Stomach (tissue), 8 donors: ENCODE measurements at regions not wholly inside any gene's neighbourhood (a gene's known extent, or its start where the extent isn't known, plus 50 kb on each side); places are given as distances from the start of the nearest gene placed in this dataset.

Source experiments
- DNase-seq, 2 donors: peaks; one replicate each; pipeline versions ENCODE4 v3.0.0 to v3.0.0-alpha.2; 2013 to 2019
- H3K27ac ChIP-seq, 5 donors: fragments of 200-600 bp in 4 of 5; sonication (generic) in 4 of 5; one replicate each; pipeline ENCODE4 v1.5.1; 2013 to 2019; ENCODE audit warnings: mild to moderate bottlenecking in 1 of 5, moderate library complexity in 1 of 5
- H3K27me3 ChIP-seq, 3 donors: fragments of 200-600 bp; sonication (generic); one replicate each; pipeline ENCODE4 v1.5.1; 2017 to 2019; ENCODE audit warnings: mixed run types in 1 of 3
- H3K36me3 ChIP-seq, 4 donors: fragments of 200-600 bp; sonication (generic); 1 replicate in 3 of 4; 2 replicates in 1 of 4; pipeline ENCODE4 v1.5.1; 2016 to 2019
- H3K4me1 ChIP-seq, 4 donors: fragments of 200-600 bp; sonication (generic); one replicate each; pipeline ENCODE4 v1.5.1; 2016 to 2019
- H3K4me3 ChIP-seq, 4 donors: fragments of 200-600 bp; sonication (generic) in 3 of 4; one replicate each; pipeline ENCODE4 v1.5.1; 2016 to 2019; ENCODE audit warnings: mild to moderate bottlenecking in 1 of 4
- H3K9me3 ChIP-seq, 4 donors: fragments of 200-600 bp; sonication (generic); one replicate each; pipeline ENCODE4 v1.5.1; 2016 to 2019
- CTCF ChIP-seq, 7 experiments: fragments of 450-650 bp in 4 of 7; fragments of 200-600 bp in 3 of 7; sonication (generic) in 3 of 7; IDR thresholded peaks; one replicate each; pipeline ENCODE4 v1.5.1; 2016 to 2019; ENCODE audit warnings: antibody characterized with exemption in 7 of 7, control low read depth in 2 of 7, mild to moderate bottlenecking in 1 of 7
- EP300 ChIP-seq: sonication (generic); formaldehyde crosslinking; IDR thresholded peaks from one replicate; pipeline ENCODE4 v1.6.1; 2017; ENCODE audit warnings: antibody characterized with exemption
- POLR2A ChIP-seq, 4 donors: fragments of 450-650 bp; IDR thresholded peaks; one replicate each; pipeline ENCODE4 v1.6.1; 2016; ENCODE audit warnings: antibody characterized with exemption in 4 of 4, control low read depth in 2 of 4, mild to moderate bottlenecking in 1 of 4, moderate library complexity in 1 of 4
- POLR2AphosphoS5 ChIP-seq, 3 donors: sonication (generic); formaldehyde crosslinking; IDR thresholded peaks; one replicate each; pipeline ENCODE4 v1.6.1; 2016; ENCODE audit warnings: antibody characterized with exemption in 3 of 3
- WGBS, 5 donors: extraction: QIAGEN DNeasy Blood & Tissue Kit in 3 of 5; methylation state at CpG; one replicate each; pipeline versions ENCODE4 v1.1.5 to v1.1.7; 2013 to 2018; 5-methylcytosine and 5-hydroxymethylcytosine counted together
- intact Hi-C: fragments of 100-400 bp; cut with DNase I; formaldehyde crosslinking; loops from one replicate; pipeline ENCODE4 v1.15.1; 2023; ENCODE audit warnings: low total_unique reads
- donor health status: healthy with polysubstance abuse.
- donor health status: Bipolar disorder and iron deficiency.
- donor health status: healthy.

- intact Hi-C loops: no loop called here
- H3K27me3 ChIP-seq: no peaks in the 10 kb centered on the region
- H3K4me1 ChIP-seq: no peaks in the 10 kb centered on the region
- TF ChIP-seq POLR2A (IDR thresholded peaks at IDR 0.05) (no peak), CTCF (IDR thresholded peaks at IDR 0.05) (no peak), EP300 (no peak), POLR2AphosphoS5 (IDR thresholded peaks at IDR 0.05) (no peak)
- no peak for DNase-seq
- H3K4me3 ChIP-seq: no peak overlapping the region
- H3K27ac ChIP-seq: no peak overlapping the region
- H3K9me3 ChIP-seq: no peaks in the 10 kb centered on the region
- no peaks in the 10 kb centered on the region for H3K36me3 ChIP-seq
These were observed 1643.4 kb upstream of the MIR17HG start for GRCh38 chr13:89704040-89704439.

- DNase-seq: no peak
- Histone ChIP-seq H3K9me3 (no peaks in the 10 kb centered on the region), H3K27ac (no peak overlapping the region), H3K36me3 (no peaks in the 10 kb centered on the region), H3K4me3 (no peak overlapping the region), H3K4me1 (no peaks in the 10 kb centered on the region), H3K27me3 (no peaks in the 10 kb centered on the region)
- no peak for TF ChIP-seq EP300
- no peak for TF ChIP-seq CTCF (IDR thresholded peaks at IDR 0.05)
- no peak for TF ChIP-seq POLR2A (IDR thresholded peaks at IDR 0.05)
- no peak for TF ChIP-seq POLR2AphosphoS5 (IDR thresholded peaks at IDR 0.05)
- WGBS, 5 donors: 87 to 91% (median 91%) methylated on average over 6 of the region's 6 CpGs
- intact Hi-C loops: no loop called here
These were observed 1639.5 kb upstream of the MIR17HG start for GRCh38 chr13:89708013-89708412.

- TF ChIP-seq POLR2AphosphoS5 (IDR thresholded peaks at IDR 0.05): no peak
- no peak for TF ChIP-seq POLR2A (IDR thresholded peaks at IDR 0.05)
- Histone ChIP-seq H3K36me3 (no peaks in the 10 kb centered on the region), H3K27me3 (no peaks in the 10 kb centered on the region), H3K9me3 (peaks cover 0 to 5% (median 0%) of the 10 kb centered on the region in 4 donors), H3K4me3 (no peak overlapping the region), H3K4me1 (no peaks in the 10 kb centered on the region), H3K27ac (no peak overlapping the region)
- 66 to 74% (median 69%) methylated on average over 4 of the region's 4 CpGs for WGBS, 5 donors
- DNase-seq: no peak
- intact Hi-C loops: no loop called here
These were observed 1626.3 kb upstream of the MIR17HG start for GRCh38 chr13:89721216-89721615.

- no peak for DNase-seq
- no peak for TF ChIP-seq CTCF (IDR thresholded peaks at IDR 0.05)
- TF ChIP-seq POLR2AphosphoS5 (IDR thresholded peaks at IDR 0.05): no peak
- no peak for TF ChIP-seq POLR2A (IDR thresholded peaks at IDR 0.05)
- TF ChIP-seq EP300: no peak
- Histone ChIP-seq H3K36me3 (no peaks in the 10 kb centered on the region), H3K27me3 (no peaks in the 10 kb centered on the region), H3K27ac (no peak overlapping the region), H3K4me1 (no peaks in the 10 kb centered on the region), H3K9me3 (peaks cover 0 to 6% (median 2%) of the 10 kb centered on the region in 4 donors), H3K4me3 (no peak overlapping the region)
- intact Hi-C loops: no loop called here
- 33 to 41% (median 39%) methylated on average over 2 of the region's 2 CpGs for WGBS, 5 donors
These were observed 1620.6 kb upstream of the MIR17HG start for GRCh38 chr13:89726690-89727435.

- intact Hi-C loops: no loop called here
- H3K9me3 ChIP-seq: no peaks in the 10 kb centered on the region
- 63 to 71% (median 66%) methylated on average over 5 of the region's 5 CpGs for WGBS, 5 donors
These were observed 1613.7 kb upstream of the MIR17HG start for GRCh38 chr13:89733829-89734228.

More at GRCh38 chr13:89733829-89734228, 1613.7 kb upstream of the MIR17HG start:
- Histone ChIP-seq H3K4me1 (no peaks in the 10 kb centered on the region), H3K27me3 (no peaks in the 10 kb centered on the region), H3K27ac (no peak overlapping the region), H3K4me3 (no peak overlapping the region), H3K36me3 (no peaks in the 10 kb centered on the region)
- TF ChIP-seq POLR2AphosphoS5 (IDR thresholded peaks at IDR 0.05) (no peak), EP300 (no peak), POLR2A (IDR thresholded peaks at IDR 0.05) (no peak), CTCF (IDR thresholded peaks at IDR 0.05) (no peak)
- DNase-seq: no peak
